HG03280 (cell line): ENCODE measurements at regions not wholly inside any gene's neighbourhood (a gene's known extent, or its start where the extent isn't known, plus 50 kb on each side); places are given as distances from the start of the nearest gene placed in this dataset.

Experiments used
- ATAC-seq: cut with Tn5 transposase; IDR thresholded peaks from one replicate; pipeline ENCODE4 v1.9.1; 2021; ENCODE audit warnings: mild to moderate bottlenecking, moderate library complexity; ENCODE audit not compliant: unreplicated experiment

- no peak for ATAC-seq
Observed at GRCh38 chr1:59156526-59157199, 140.2 kb upstream of the FGGY start.

- ATAC-seq, result no peak
Observed at GRCh38 chr1:59158321-59158720, 138.6 kb upstream of the FGGY start.

GRCh38 chr1:59159557-59160203 lies 137.2 kb upstream of the FGGY start:
- no peak for ATAC-seq

GRCh38 chr1:59161136-59161535 lies 135.8 kb upstream of the FGGY start:
- no peak for ATAC-seq

- no peak for ATAC-seq
Observed at GRCh38 chr1:59162665-59163064, 134.2 kb upstream of the FGGY start.

- ATAC-seq, result no peak
Observed at GRCh38 chr1:59163268-59164092, 133.4 kb upstream of the FGGY start.

GRCh38 chr1:59164371-59164770 lies 132.5 kb upstream of the FGGY start:
- no peak for ATAC-seq

GRCh38 chr1:59165353-59165752 lies 131.5 kb upstream of the FGGY start:
- ATAC-seq, result no peak

- ATAC-seq, result no peak
Observed at GRCh38 chr1:59169703-59170102, 127.2 kb upstream of the FGGY start.

- ATAC-seq, result no peak
Observed at GRCh38 chr1:59170659-59171058, 126.2 kb upstream of the FGGY start.

GRCh38 chr1:59171788-59172187 lies 125.1 kb upstream of the FGGY start:
- ATAC-seq, result no peak

- ATAC-seq, result no peak
Observed at GRCh38 chr1:59172693-59173092, 124.2 kb upstream of the FGGY start.

- ATAC-seq, result no peak
Observed at GRCh38 chr1:59173721-59174120, 123.2 kb upstream of the FGGY start.

GRCh38 chr1:59176471-59176870 lies 120.4 kb upstream of the FGGY start:
- no peak for ATAC-seq

- no peak for ATAC-seq
Observed at GRCh38 chr1:59177756-59178155, 119.1 kb upstream of the FGGY start.

GRCh38 chr1:59178339-59179187 lies 118.3 kb upstream of the FGGY start:
- ATAC-seq, result no peak

GRCh38 chr1:59179673-59180072 lies 117.2 kb upstream of the FGGY start:
- no peak for ATAC-seq

GRCh38 chr1:59180735-59181134 lies 116.2 kb upstream of the FGGY start:
- no peak for ATAC-seq

GRCh38 chr1:59183749-59184317 lies 113.1 kb upstream of the FGGY start:
- ATAC-seq, result no peak

GRCh38 chr1:59184365-59184905 lies 112.5 kb upstream of the FGGY start:
- ATAC-seq, result no peak
